Ovary (tissue), 7 donors: ENCODE measurements at regions not wholly inside any gene's neighbourhood (a gene's known extent, or its start where the extent isn't known, plus 50 kb on each side); places are given as distances from the start of the nearest gene placed in this dataset.

Experiments used
- DNase-seq, 5 donors: peaks; one replicate each; pipeline ENCODE4 v3.0.0-alpha.2; 2019 to 2020
- H3K27ac ChIP-seq, 2 donors: fragments of 200-600 bp; one replicate each; pipeline versions ENCODE4 v1.5.1 to v1.8.0; 2019 to 2022
- H3K27me3 ChIP-seq: fragments of 200-600 bp; one replicate; pipeline ENCODE4 v1.8.0; 2022
- H3K36me3 ChIP-seq: fragments of 200-600 bp; sonication (generic); one replicate; pipeline ENCODE4 v1.5.1; 2019
- H3K4me1 ChIP-seq: one replicate; pipeline ENCODE4 v1.8.1; 2013; ENCODE audit warnings: mild to moderate bottlenecking, moderate library complexity; ENCODE audit not compliant: insufficient read depth
- H3K4me3 ChIP-seq: fragments of 200-600 bp; sonication (generic); one replicate; pipeline ENCODE4 v1.5.1; 2017
- H3K9me3 ChIP-seq, 2 donors: fragments of 200-600 bp in 1 of 2; sonication (generic) in 1 of 2; one replicate each; pipeline versions ENCODE4 v1.5.1 to v1.8.1; 2013 to 2019; ENCODE audit warnings: mild to moderate bottlenecking in 1 of 2, moderate library complexity in 1 of 2
- EP300 ChIP-seq: sonication (generic); formaldehyde crosslinking; IDR thresholded peaks from one replicate; pipeline ENCODE4 v1.6.1; 2017; ENCODE audit warnings: antibody characterized with exemption
- POLR2A ChIP-seq: fragments of 450-650 bp; IDR thresholded peaks from one replicate; pipeline ENCODE4 v1.6.1; 2017; ENCODE audit warnings: antibody characterized with exemption, mild to moderate bottlenecking, moderate library complexity
- WGBS, 3 donors: extraction: QIAGEN DNeasy Blood & Tissue Kit in 1 of 3; methylation state at CpG; one replicate each; pipeline versions ENCODE4 v1.1.5 to v1.1.7; 2013 to 2017; 5-methylcytosine and 5-hydroxymethylcytosine counted together
- intact Hi-C, 4 donors: fragments of 100-400 bp; cut with DNase I; formaldehyde crosslinking; loops; one replicate each; pipeline versions ENCODE4 v1.11.0 to v1.15.1; 2022 to 2023
- TF ChIP-seq, protein P1 (sequence below), 3 donors: fragments of 450-650 bp in 2 of 3; fragments of 200-600 bp in 1 of 3; IDR thresholded peaks; one replicate each; pipeline versions ENCODE4 v1.5.1 to v1.8.0; 2016 to 2022; ENCODE audit warnings: antibody characterized with exemption in 3 of 3, mild to moderate bottlenecking in 1 of 3
- donor health status: DM: no; HTN: no; CAD: no; lungs with moderate emphysema.
- donor health status: DM: no; HTN: no; CAD: no.
- donor health status: Bipolar disorder and iron deficiency.
- donor health status: DM: no; HTN: no; CAD: no.
- donor health status: DM: yes; HTN: yes; CAD: no.

DNA sequence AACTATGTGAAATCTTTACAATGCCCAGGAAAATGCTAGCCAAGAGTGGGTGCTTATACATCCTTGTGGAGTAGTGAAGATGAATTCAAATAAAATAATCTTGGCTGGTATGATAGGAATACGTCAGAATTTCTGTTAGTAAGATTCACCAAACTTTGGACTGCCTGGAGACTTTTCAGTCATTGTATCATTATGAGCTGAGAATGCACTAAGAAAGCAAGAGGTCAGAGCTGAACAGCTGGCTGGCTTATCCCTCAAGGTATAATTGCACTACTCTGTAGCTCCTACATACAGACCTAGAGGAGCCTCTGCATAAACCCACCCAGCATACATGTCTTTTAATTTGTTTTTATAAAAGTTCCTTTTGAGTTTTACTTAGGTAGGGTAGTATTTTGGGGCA lies 568.5 kb upstream of the RIOK2 start:
- TF ChIP-seq, protein P1, sequence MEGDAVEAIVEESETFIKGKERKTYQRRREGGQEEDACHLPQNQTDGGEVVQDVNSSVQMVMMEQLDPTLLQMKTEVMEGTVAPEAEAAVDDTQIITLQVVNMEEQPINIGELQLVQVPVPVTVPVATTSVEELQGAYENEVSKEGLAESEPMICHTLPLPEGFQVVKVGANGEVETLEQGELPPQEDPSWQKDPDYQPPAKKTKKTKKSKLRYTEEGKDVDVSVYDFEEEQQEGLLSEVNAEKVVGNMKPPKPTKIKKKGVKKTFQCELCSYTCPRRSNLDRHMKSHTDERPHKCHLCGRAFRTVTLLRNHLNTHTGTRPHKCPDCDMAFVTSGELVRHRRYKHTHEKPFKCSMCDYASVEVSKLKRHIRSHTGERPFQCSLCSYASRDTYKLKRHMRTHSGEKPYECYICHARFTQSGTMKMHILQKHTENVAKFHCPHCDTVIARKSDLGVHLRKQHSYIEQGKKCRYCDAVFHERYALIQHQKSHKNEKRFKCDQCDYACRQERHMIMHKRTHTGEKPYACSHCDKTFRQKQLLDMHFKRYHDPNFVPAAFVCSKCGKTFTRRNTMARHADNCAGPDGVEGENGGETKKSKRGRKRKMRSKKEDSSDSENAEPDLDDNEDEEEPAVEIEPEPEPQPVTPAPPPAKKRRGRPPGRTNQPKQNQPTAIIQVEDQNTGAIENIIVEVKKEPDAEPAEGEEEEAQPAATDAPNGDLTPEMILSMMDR (IDR thresholded peaks at IDR 0.05): no peak
- TF ChIP-seq POLR2A (no peak), EP300 (no peak)
- Histone ChIP-seq H3K27me3 (no peaks in the 10 kb centered on the region), H3K27ac (no peak overlapping the region), H3K4me1 (no peaks in the 10 kb centered on the region), H3K9me3 (no peaks in the 10 kb centered on the region), H3K4me3 (no peak overlapping the region), H3K36me3 (no peaks in the 10 kb centered on the region)
- 26 to 32% (median 28%) methylated on average over 1 of the region's 1 CpG for WGBS, 3 donors
- intact Hi-C loops: no loop called here
- DNase-seq: no peak

DNA sequence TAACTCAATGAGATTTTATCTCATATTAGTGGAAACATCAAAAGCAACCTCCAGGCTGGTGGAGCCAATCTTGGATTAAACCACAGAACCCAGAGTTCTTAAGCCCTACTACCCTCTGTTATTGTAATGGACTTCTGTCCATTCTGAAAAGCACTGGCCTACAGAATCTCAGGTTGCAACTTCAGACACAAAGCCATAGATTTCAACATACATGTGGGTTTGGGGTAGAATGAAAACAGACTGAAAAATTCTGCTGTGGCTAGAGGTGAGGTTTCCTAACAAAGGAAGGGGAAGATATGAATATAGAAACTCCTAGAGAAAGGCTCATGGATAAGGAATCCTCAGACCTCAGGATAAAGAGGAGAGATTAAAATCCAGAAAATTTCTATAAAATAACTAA lies 569.8 kb upstream of the RIOK2 start:
- intact Hi-C loops: no loop called here
- Histone ChIP-seq H3K4me1 (no peaks in the 10 kb centered on the region), H3K36me3 (no peaks in the 10 kb centered on the region), H3K9me3 (no peaks in the 10 kb centered on the region), H3K27me3 (no peaks in the 10 kb centered on the region), H3K27ac (no peak overlapping the region), H3K4me3 (no peak overlapping the region)
- TF ChIP-seq, protein P1 (IDR thresholded peaks at IDR 0.05): no peak
- TF ChIP-seq POLR2A (no peak), EP300 (no peak)
- DNase-seq: no peak

DNA sequence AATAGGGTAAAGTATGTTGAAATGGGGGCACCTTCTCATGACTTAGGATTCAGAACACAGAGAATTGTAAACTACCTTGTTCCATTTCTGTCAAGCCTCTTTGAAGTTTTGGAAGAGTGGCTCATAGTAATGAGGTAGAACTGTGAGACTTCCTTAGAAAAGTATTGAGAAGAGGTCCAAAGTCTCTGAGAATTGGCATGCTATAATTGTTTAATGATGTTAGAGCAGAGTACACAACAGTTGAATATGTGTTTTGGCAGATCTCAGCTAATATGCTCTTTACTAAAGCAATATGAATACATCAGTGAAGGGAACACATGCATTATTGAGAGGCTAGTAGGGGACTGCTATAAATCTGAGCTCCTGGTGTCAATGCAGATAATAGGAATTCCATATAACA lies 579.4 kb upstream of the RIOK2 start:
- no peaks in the 10 kb centered on the region for H3K27me3 ChIP-seq
- DNase-seq: no peak
- TF ChIP-seq, protein P1 (IDR thresholded peaks at IDR 0.05): no peak
- TF ChIP-seq POLR2A (no peak), EP300 (no peak)
- no peaks in the 10 kb centered on the region for H3K36me3 ChIP-seq
- H3K4me1 ChIP-seq: no peaks in the 10 kb centered on the region
- intact Hi-C loops: no loop called here
- no peak overlapping the region for H3K4me3 ChIP-seq
- H3K9me3 ChIP-seq: no peaks in the 10 kb centered on the region
- H3K27ac ChIP-seq: no peak overlapping the region

DNA sequence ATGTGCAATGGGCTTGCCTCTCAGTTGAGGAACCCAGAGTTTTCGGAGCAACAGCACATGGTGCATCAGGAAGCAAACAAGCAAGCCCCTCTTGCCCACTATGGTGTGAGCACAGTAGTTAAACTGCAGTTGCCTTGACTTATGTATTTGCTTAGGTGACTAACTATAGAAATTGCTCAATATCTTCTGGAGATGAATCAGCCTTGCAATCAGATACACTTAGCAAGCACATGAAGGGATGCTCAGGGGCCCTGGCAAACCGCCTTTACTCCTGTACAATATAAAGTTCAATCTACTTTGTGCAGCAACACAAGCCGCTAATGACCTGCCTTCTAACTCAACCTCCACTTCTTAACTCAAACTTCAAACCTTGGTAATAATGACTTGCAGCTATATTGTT lies 581.7 kb upstream of the RIOK2 start:
- TF ChIP-seq EP300 (no peak), POLR2A (no peak)
- TF ChIP-seq, protein P1 (IDR thresholded peaks at IDR 0.05): no peak
- Histone ChIP-seq H3K27ac (no peak overlapping the region), H3K9me3 (no peaks in the 10 kb centered on the region), H3K4me3 (no peak overlapping the region), H3K36me3 (no peaks in the 10 kb centered on the region), H3K27me3 (no peaks in the 10 kb centered on the region), H3K4me1 (no peaks in the 10 kb centered on the region)
- DNase-seq: no peak
- WGBS, 3 donors: 88 to 94% (median 92%) methylated on average over 3 of the region's 3 CpGs
- intact Hi-C loops: no loop called here

DNA sequence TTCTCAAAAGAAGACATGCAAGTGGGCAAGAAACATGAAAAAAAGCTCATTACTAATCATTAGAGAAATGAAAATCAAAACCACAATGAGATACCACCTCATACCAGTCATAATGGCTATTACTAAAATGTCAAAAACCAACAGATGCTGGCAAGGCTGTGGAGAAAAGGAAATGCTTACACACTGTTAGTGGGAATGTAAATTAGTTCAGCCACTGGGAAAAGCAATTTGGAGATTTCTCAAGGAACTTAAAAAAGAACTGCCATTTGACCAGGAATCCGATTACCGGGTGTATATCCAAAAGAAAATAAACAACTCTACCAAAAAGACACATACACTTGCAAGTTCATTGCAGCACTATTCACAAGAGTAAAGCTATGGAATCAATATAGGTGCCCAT lies 595.4 kb upstream of the RIOK2 start:
- intact Hi-C loops: no loop called here

More for the DNA sequence above, 595.4 kb upstream of the RIOK2 start:
- WGBS, 3 donors: 72 to 87% (median 77%) methylated on average over 2 of the region's 2 CpGs
- no peaks in the 10 kb centered on the region for H3K9me3 ChIP-seq
- H3K4me3 ChIP-seq: no peak overlapping the region
- H3K4me1 ChIP-seq: no peaks in the 10 kb centered on the region
- no peak for DNase-seq
- H3K36me3 ChIP-seq: no peaks in the 10 kb centered on the region
- no peak overlapping the region for H3K27ac ChIP-seq
- TF ChIP-seq POLR2A: no peak
- no peak for TF ChIP-seq EP300
- TF ChIP-seq, protein P1 (IDR thresholded peaks at IDR 0.05): no peak
- no peaks in the 10 kb centered on the region for H3K27me3 ChIP-seq
